HG03432 (cell line): ENCODE measurements at regions not wholly inside any gene's neighbourhood (a gene's known extent, or its start where the extent isn't known, plus 50 kb on each side); places are given as distances from the start of the nearest gene placed in this dataset.

ENCODE experiments used
- ATAC-seq: cut with Tn5 transposase; IDR thresholded peaks from one replicate; pipeline ENCODE4 v1.9.1; 2021; ENCODE audit warnings: mild to moderate bottlenecking, moderate library complexity; ENCODE audit not compliant: unreplicated experiment

DNA sequence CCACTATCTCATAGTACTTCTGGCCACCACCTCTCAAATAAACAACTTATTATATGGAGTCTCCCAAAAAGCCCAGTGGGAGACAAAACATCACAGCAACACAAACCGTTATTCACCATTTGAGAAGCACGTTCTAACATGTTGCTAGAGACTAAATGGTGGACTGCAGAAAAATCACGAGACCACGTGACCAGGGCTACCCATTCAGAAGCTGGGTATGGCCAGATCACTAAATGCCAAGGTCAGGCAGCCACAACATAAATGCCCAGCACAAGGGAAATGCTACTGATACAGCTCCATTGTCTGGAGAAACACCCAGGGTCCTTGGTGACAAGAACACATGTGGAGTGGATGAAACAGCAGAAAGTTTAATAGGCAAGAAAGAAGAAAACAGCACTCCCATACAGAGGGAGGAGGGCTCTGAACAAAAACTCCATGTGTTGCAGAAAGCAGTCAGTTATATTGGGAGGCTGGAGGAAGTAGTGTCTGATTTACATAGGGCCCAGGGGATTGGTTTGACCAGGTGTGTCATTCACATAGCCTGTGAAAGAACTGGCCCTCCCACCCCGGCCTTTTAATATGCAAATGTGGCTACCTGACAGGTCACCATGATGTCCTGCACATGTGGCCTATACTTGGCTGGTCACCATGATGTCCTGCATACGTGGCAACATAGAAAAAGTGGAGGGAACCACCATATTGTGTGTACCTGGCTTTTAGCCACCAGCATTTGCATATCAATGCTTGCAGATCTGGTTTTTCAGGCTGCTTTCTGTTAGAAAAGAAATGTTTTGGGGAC, 97.2 kb downstream of the TRIM36 start:
- no peak for ATAC-seq

DNA sequence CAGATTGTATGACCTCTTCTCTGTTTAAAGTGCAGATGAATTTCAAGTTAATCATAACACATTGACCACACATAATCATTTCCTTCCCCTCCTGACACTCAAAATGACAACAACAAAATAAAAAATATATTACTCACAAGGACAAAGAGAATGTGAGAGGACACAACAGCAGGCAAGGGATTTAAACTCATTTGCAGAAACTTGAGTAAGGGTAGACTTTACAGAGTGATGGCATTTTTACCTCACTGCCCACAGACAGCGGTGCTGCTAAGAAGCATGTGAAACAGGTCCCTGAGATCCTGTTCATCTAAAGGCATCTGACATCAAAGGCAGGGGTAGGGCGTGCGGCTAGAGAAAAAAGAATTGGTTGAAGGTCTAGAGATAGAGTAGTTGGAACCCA, 99.0 kb downstream of the TRIM36 start:
- no peak for ATAC-seq

DNA sequence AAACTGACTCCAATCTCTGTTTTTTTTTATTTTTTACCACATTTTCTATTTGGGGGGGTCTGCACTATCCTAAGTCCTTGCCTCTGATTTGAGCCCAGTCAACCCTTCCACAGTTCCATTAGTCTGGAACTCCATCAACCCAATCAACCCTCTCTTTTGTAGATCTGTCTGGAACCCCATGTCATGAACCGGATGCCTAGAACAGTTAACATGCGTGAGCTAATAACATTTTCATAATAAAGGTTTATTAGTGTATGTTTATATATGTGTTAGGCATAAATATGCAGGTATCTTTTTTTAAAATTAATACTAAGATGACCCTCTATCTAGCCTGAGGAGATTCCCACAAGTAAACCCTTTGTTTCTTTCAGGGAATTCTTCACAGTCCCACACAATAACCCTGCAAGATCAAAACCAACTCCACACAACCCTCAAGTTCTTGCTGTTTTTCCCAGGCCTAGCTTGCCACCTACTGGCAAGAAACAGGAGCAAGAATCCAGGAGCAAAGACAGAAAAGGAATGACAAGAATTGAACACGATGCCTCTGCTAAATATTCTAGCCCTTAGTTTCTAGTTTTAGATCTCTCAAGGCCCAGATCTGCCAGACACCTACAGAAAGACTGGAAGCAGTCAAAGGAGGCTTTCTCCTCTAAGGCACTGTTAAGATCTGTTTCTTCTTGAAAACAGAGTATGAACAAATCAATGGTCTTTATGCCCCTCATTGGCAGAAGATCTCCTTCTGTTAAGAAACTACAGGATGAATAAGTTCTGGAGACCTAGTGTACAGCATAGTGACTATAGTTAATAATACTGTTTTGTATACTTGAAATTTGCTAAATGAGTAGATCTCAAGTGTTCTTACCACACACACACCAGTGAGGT, 100.4 kb downstream of the TRIM36 start:
- ATAC-seq = peak; percentile 48

DNA sequence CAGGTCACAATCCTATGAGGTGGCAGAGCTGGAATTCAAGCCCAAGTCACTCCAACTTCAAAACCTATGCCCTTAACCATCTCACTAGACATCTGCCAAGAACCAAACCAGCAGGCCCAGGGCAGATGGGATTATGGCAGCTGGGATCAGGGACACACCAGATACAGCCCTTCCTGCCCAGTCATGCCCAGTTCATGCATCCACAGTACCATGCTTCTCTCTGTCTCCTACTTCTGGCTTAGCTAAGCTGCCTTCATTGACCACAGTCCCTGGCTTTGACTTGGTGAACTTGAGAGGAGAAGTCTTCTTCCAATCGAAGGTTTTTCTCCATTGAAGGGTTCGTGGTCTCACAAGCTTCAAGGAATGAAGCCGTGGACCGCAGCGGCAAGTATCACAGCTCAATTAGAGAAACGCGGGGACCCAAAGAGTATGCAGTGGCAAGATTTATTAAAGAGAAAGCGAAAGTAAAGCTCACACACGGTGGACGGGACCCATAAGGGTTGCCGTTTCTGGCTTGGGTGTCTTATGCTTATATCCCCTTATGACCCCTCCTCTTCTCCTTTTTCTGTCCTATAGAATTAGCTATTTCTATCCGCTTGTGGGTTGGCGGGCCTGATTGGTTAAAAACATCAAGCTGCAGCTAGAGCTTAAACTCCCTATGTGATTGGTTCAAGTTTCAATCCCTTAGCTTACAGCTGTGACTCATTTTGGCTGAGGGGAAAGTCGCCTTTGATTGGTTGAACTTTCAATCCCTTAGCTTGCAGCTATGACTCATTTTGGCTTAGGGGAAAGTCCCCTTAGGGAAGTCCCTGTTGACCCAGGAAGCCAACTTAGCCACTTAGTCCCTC, 101.2 kb downstream of the TRIM36 start:
- ATAC-seq = peak; percentile 82

DNA sequence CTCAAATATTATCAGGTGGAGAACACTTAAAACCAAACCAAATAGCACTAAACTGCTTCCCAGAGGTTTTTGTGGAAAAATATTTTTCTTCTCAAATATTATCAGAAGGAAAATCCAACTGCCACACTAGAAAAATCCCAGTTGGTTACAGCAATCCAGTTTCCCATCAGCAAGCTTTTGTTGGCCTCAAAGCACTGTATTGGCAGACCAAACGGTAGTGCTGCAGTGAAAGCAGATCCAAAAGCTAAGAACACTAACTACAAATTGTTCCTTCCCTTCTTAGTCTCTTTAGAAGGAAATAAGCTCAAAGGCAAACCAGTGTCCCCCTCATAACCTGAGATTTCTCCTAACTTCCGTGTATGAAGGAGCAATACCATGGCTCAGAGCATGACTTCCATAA, 105.3 kb downstream of the TRIM36 start:
- no peak for ATAC-seq

DNA sequence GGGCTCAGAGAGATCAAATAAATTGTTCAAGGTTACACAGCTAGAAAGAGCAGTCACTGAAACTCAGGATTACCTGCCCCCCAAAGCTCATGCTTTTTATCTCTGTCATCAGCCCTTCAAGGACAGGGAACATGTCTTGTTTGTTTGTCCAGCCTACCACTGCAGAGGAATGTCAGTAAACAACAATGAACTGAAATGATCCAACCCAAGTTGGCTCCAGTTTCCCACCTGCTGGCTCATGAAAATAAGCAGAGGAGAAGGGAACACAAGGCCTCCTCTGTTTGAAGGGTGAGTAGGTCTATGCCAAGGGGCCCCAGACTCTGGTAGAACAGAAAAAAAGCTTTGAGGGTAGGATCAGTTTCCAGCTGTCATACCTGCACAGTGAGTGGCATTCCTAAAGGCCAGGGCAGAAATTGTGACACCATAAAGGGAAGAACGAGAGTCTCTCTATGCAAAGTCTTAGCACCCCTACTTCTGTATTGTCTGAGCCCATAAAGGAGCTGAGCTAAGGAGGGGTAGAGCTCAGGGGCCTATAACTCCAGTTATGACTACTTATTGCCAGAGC, 115.2 kb downstream of the TRIM36 start:
- no peak for ATAC-seq

DNA sequence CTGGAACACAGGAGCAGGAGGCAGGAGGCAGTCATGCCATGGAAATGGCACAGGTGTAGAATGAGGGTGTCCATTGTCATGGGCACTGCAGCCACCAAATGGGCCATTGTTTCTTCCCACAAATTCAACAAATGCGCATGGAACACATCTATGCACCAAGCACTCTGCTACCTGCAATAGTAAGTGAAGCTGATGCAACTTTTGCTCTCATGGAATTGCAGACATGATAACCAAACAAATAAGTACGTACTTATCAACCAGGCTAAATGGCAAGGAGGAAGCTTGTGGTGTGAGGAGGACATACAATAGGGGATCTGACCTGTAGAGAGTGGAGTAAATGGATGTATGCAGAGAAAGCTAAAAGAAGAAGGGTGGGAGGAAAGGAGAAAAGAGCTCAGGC, 116.8 kb downstream of the TRIM36 start:
- no peak for ATAC-seq

DNA sequence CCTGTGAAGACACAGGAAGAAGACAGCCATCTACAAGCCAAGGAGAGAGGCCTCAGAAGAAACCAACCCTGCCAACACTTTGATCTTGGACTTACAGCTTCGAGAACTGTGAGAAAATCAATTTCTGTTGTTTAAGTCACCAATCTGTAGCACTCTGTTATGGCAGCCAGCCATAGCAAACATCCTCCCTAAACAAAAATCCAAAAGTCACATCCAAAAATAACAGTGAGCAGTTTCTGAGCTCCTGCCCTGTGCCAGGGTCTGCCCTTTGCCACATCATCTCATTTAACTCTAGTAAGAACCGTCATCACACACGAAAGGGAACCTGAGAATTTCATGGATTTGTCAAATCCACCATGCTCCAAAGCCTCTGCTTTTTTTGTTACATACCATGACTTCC, 118.8 kb downstream of the TRIM36 start:
- no peak for ATAC-seq

DNA sequence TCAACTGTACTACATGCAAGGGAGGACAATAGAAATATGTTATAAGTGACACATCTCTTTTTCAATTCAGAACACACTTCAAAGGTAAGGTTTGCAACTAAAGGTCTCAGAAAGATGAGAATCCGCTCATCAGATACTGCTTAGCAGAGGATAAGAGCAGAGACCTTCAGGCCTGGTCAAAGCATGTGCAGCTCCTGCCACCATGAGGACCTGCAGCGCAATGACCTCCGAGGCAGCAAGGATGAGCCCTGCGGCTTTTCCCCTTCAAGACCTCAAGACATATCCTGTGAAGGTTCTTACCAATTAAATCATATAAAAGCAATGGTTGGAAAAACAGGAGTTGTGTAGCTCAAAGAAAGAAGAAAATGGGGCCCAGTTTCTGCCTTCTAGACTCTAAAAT, 135.8 kb downstream of the TRIM36 start:
- ATAC-seq = peak; percentile 85

DNA sequence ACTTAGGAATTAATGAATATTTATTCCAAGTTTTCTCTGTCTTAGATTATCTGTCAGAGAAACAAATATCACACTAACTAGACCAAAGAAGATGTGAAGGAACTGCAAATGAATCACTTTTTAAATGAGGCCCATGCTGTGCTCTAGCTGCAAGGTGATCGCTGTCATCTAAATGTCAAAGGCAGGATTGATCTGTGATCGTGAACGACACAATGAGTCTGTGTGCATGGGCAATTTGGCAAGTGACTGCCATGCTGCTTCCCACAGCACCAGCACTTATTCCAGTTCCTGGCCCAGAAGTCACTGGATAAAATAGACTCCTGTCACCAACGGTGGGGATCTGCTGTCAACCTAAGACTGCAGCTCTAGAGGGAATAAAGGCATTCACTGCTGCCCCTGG, 141.2 kb downstream of the TRIM36 start:
- ATAC-seq = no peak

DNA sequence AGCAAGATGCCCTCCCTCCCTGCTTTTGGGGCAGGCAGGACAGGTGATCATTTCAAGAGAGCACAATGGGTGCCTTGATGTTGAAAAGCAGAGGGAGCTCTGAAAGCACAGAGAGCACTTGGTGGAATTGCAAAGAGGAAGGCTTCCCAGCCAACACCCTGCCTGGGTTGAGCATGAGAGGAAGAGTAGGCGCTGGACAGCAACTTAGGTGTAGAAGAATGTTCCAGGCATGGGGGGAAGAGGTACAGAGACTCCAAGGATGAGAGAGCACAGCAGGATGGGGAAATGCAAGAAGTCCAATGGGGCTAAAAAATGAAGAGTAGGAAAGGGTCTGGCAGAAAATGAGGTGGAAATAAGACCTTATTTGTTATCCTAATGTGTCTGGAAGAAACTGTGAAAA, 144.8 kb downstream of the TRIM36 start:
- no peak for ATAC-seq

DNA sequence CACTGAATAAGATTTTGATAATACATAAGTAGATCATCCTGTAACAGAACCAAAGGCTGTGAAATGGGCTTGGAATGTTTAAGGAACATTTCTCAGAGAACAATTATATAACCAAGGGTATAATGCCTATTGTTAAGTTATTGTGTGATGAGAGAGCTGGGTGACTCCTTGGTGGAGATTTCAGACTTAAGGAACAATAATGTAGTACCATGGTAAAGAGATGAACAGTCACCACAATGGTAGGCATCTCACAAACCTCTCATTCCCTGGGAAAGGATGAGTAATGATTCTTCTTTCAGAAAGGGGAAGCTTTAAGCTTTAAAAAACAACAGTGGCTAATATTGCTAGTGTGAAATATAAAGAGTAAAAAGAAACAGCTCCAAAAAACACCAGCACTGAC, 147.4 kb downstream of the TRIM36 start:
- no peak for ATAC-seq

DNA sequence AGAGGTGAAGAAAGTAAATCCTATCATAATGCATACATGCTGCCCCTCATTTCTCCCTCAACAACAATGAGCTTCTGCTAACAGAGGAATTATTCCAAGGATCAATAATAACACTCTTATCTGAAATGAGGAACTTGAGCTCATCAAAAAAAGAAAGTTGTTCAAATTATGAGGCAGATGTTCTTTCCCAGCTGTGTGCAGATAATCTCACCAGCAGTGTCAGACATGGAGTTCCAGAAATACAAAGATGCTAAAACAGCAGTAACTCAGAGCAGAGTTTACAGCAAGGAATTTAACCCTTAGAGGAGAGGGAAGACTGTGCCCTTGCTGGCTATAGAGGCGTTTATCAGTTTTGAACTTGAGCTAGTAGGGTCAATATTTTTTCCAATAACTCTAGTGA, 153.1 kb downstream of the TRIM36 start:
- ATAC-seq = no peak

DNA sequence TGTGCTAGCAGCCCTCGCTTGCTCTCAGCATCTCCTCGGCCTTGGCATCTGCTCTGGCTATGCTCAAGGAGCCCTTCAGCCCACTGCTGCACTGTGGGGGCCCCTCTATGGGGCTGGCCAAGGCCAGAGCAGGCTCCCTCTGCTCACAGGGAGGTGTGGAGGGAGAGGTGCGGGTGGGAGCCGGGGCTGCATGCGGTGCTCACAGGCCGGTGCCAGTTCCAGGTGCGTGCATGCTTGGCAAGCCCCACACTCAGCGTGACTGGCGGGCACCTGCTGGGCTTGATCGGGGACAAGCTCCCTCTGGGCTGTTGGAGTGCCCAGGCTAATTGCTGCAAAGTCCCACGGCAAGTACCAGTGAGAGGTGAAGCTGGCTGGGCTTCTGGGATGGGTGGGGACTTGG, 170.5 kb downstream of the TRIM36 start:
- ATAC-seq = no peak

DNA sequence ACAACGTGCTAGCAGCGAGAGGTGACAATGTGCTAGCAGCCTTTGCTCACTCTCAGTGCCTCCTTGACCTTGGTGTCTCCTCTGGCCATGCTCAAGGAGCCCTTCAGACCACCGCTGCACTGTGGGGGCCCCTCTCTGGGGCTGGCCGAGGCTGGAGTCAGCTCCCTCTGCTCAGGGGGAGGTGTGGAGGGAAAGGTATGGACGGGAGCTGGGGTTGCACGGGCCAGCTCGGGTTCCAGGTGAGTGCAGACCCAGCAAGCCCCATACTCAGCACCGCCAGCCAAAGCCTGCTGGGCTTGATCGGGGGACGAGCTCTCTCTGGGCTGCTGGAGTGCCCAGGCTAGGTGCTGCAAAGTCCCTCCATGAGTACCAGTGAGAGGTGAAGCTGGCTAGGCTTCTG, 180.2 kb downstream of the TRIM36 start:
- no peak for ATAC-seq

DNA sequence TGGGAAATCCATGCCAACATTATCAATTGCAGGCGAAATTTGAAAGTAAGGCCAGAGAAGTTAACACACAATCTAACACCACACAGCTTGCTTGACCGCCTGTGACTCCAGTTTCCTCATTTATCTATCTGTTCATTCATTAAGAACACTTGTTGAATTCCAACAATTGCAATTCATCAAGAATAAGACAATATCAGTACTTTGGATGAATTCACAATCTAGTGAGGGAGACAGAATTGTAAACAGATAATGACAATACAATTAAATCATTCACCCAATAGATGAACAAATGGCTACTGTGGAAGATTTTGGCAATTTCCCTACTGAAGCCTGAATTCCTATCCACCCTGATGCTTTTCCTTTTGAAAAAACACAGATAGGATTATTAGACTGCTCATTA, 181.6 kb downstream of the TRIM36 start:
- ATAC-seq = no peak

DNA sequence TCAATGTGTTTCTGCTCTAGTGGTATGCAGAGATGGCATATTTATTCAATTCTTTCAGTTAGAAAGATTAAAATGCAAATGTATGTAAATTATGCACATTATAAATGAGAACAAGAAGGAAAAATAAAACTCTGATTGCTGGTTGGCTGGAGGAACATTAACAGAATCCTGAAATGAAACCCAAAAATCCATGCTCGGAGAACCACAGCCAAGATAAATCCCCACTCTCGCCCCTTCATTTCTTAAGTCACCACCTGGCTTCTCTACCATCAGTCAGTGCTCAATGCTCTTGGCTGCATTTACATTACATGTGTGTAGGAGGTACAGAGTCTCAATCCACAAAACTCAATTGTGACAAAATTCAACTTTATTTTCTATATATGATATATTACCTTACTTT, 184.9 kb downstream of the TRIM36 start:
- no peak for ATAC-seq

DNA sequence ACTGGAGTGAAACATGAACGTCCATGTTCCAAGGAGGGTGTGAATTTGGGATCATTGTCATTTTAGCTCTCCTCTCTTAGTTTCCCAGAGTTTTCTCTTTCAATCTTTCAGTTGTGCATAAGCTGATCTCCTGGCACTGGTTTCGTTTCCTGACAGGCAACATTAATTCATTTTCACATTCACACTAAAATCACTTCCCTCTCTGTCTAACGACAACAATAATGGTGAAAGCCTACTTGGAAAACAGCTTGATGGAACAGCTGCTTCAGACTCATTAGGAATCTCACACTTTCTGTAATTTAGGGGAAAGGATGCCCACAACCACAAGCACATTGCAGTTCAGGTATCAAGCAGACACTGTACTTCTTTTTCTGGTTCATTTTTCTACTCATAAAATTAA, 188.6 kb downstream of the TRIM36 start:
- no peak for ATAC-seq

DNA sequence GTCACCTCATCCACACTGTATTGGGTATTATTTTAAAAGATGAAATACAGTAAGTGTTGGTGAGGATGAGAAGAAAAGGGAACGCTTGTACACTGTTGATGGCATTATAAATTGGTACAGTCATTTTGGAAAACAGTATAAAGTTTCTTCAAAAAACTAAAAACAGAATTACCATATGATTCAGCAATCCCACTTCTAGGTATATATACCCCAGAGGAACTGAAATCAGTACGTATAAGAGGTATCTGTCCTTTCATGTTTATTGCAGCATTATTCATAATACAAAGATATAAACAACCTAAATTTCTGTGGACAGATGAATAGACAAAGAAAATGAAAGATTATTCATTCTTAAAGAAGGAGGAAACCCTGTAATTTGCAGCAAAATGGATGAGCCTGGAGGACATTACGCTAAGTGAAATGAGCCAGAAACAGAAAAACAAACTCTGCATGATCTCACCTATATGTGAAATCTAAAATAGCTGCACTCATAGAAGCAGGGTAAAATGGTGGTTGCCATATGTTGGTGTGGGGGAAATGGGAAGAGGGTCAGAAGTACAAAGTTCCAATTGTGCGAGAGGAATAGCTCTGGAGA, 191.6 kb downstream of the TRIM36 start:
- peak; percentile 89 for ATAC-seq

DNA sequence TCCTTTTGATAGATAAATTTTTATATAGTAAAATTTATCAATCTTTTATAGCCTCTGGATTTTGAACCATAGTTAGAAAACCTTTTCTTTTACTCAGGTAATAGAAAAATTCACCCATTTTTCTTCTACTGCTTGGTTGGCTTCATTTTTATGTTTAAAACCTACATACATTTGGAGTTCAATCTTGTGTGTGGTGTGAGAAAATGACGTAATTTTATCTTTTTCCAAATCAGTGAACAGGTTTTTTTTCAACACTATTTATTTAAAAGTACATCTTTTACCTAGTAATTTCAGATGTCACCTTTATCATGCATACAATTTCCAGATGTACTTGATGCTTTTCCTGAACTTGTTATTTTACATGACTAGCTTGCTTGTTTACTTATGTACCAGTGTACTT, 200.2 kb downstream of the TRIM36 start:
- no peak for ATAC-seq

DNA sequence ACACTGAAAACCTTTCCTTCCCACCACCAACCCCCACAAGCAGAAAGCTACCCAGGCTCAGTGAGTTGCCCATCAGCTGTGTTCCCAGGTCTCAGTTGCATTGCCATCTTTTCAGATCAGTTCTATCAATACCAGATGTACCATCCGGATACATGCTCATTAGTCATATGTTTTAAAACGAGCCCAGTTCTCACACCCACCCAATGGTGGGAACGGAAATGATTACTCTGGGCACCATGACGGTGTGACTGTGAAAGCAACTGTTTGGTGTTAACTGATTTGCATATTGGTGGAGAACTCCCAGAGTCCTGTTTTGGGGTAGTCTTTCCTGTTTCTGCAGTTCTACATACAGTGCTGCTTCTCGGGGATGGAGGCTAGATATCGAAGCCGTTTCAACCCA, 212.3 kb downstream of the TRIM36 start:
- peak; percentile 80 for ATAC-seq
